NCI-H345 (cell line): ENCODE measurements at regions not wholly inside any gene's neighbourhood (a gene's known extent, or its start where the extent isn't known, plus 50 kb on each side); places are given as distances from the start of the nearest gene placed in this dataset.
"Not testable (repeated sequence)": the region's sequence is repeated elsewhere in the genome, so short reads cannot be mapped to it uniquely, and the experiment has no call there.

ENCODE experiments used
- DNase-seq: peaks from one replicate; lab custom pipeline; 2025; lab: John Stamatoyannopoulos, UW

- no peak for DNase-seq
Measured at GRCh38 chrX:113510586-113510985, 670.0 kb upstream of the AMOT start.

GRCh38 chrX:113492895-113493294 is 652.3 kb upstream of the AMOT start:
- no peak for DNase-seq

- no peak for DNase-seq
Measured at GRCh38 chrX:113473418-113473817, 632.8 kb upstream of the AMOT start.

GRCh38 chrX:113473015-113473414 is 632.4 kb upstream of the AMOT start:
- not testable (repeated sequence) for DNase-seq

- DNase-seq, result no peak
Measured at GRCh38 chrX:113470166-113470565, 629.5 kb upstream of the AMOT start.

GRCh38 chrX:113457719-113458118 is 617.1 kb upstream of the AMOT start:
- DNase-seq, result no peak

GRCh38 chrX:113455582-113455981 is 615.0 kb upstream of the AMOT start:
- DNase-seq, result no peak

- no peak for DNase-seq
Measured at GRCh38 chrX:113429011-113429410, 588.4 kb upstream of the AMOT start.

- DNase-seq, result no peak
Measured at GRCh38 chrX:113422323-113422722, 581.7 kb upstream of the AMOT start.

GRCh38 chrX:113421432-113421831 is 580.8 kb upstream of the AMOT start:
- DNase-seq, result no peak

- no peak for DNase-seq
Measured at GRCh38 chrX:113412106-113412505, 571.5 kb upstream of the AMOT start.

GRCh38 chrX:113408843-113409242 is 568.2 kb upstream of the AMOT start:
- no peak for DNase-seq

- no peak for DNase-seq
Measured at GRCh38 chrX:113400193-113400704, 559.6 kb upstream of the AMOT start.

GRCh38 chrX:113399506-113400192 is 559.0 kb upstream of the AMOT start:
- no peak for DNase-seq

- no peak for DNase-seq
Measured at GRCh38 chrX:113392355-113392754, 551.7 kb upstream of the AMOT start.

GRCh38 chrX:113391875-113392274 is 551.2 kb upstream of the AMOT start:
- DNase-seq, result no peak

GRCh38 chrX:113390531-113390930 is 549.9 kb upstream of the AMOT start:
- DNase-seq, result no peak

GRCh38 chrX:113389846-113390245 is 549.2 kb upstream of the AMOT start:
- DNase-seq, result no peak

- no peak for DNase-seq
Measured at GRCh38 chrX:113384628-113385027, 544.0 kb upstream of the AMOT start.

GRCh38 chrX:113373421-113373820 is 532.8 kb upstream of the AMOT start:
- not testable (repeated sequence) for DNase-seq

GRCh38 chrX:113370006-113370405 is 529.4 kb upstream of the AMOT start:
- DNase-seq, result no peak

GRCh38 chrX:113369056-113369455 is 528.4 kb upstream of the AMOT start:
- DNase-seq, result no peak

- no peak for DNase-seq
Measured at GRCh38 chrX:113353134-113353533, 512.5 kb upstream of the AMOT start.

- no peak for DNase-seq
Measured at GRCh38 chrX:113330416-113330815, 489.8 kb upstream of the AMOT start.
